ENCODE measurements at regions not wholly inside any gene's neighbourhood (a gene's known extent, or its start where the extent isn't known, plus 50 kb on each side); places are given as distances from the start of the nearest gene placed in this dataset.
A peak's percentile ranks its signal among the peaks of the same experiment; 100 is the strongest.
"Not testable (repeated sequence)": the region's sequence is repeated elsewhere in the genome, so short reads cannot be mapped to it uniquely, and the experiment has no call there.

GRCh38 chr10:111598433-111599059 lies 521.7 kb downstream of the ADRA2A start:
- no peaks in the 10 kb centered on the region for H3K9me3 ChIP-seq
- DNase-seq, result peak; percentile 16
- no peaks in the 10 kb centered on the region for H3K27me3 ChIP-seq
- H3K4me3 ChIP-seq, result no peak overlapping the region
- no peaks in the 10 kb centered on the region for H3K36me3 ChIP-seq

GRCh38 chr10:111599943-111600342 lies 523.1 kb downstream of the ADRA2A start:
- DNase-seq, result no peak
- Histone ChIP-seq H3K36me3 (no peaks in the 10 kb centered on the region), H3K9me3 (no peaks in the 10 kb centered on the region), H3K4me3 (no peak overlapping the region), H3K27me3 (no peaks in the 10 kb centered on the region)

- DNase-seq, result no peak
- Histone ChIP-seq H3K27me3 (no peaks in the 10 kb centered on the region), H3K36me3 (no peaks in the 10 kb centered on the region), H3K4me3 (no peak overlapping the region), H3K9me3 (no peaks in the 10 kb centered on the region)
Measured at GRCh38 chr10:111600772-111601171, 523.9 kb downstream of the ADRA2A start.

- H3K27me3 ChIP-seq, result no peaks in the 10 kb centered on the region
Measured at GRCh38 chr10:111612273-111612672, 535.4 kb downstream of the ADRA2A start.

GRCh38 chr10:111634191-111634590 lies 549.4 kb downstream of the GPAM start:
- Histone ChIP-seq H3K4me3 (no peak overlapping the region), H3K36me3 (no peaks in the 10 kb centered on the region), H3K9me3 (no peaks in the 10 kb centered on the region), H3K27me3 (no peaks in the 10 kb centered on the region)
- no peak for DNase-seq

More at GRCh38 chr10:111612273-111612672, 535.4 kb downstream of the ADRA2A start:
- Histone ChIP-seq H3K9me3 (no peaks in the 10 kb centered on the region), H3K4me3 (no peak overlapping the region), H3K36me3 (no peaks in the 10 kb centered on the region)
- DNase-seq, result no peak

- Histone ChIP-seq H3K27me3 (no peaks in the 10 kb centered on the region), H3K9me3 (peaks cover 18% of the 10 kb centered on the region), H3K4me3 (no peak overlapping the region), H3K36me3 (no peaks in the 10 kb centered on the region)
- DNase-seq, result no peak
Measured at GRCh38 chr10:111646021-111646420, 537.5 kb downstream of the GPAM start.

- no peaks in the 10 kb centered on the region for H3K27me3 ChIP-seq
- no peaks in the 10 kb centered on the region for H3K36me3 ChIP-seq
- DNase-seq, result peak; percentile 59
- no peak overlapping the region for H3K4me3 ChIP-seq
- peaks cover 21% of the 10 kb centered on the region for H3K9me3 ChIP-seq
Measured at GRCh38 chr10:111648046-111648445, 535.5 kb downstream of the GPAM start.

- H3K4me3 ChIP-seq, H3K36me3 ChIP-seq, H3K27me3 ChIP-seq, DNase-seq: not testable (repeated sequence)
- peaks cover 21% of the 10 kb centered on the region for H3K9me3 ChIP-seq
Measured at GRCh38 chr10:111649080-111649479, 534.5 kb downstream of the GPAM start.

GRCh38 chr10:111650088-111650487 lies 533.5 kb downstream of the GPAM start:
- Histone ChIP-seq H3K4me3 (no peak overlapping the region), H3K9me3 (peaks cover 21% of the 10 kb centered on the region), H3K36me3 (no peaks in the 10 kb centered on the region), H3K27me3 (no peaks in the 10 kb centered on the region)
- DNase-seq, result no peak

GRCh38 chr10:111656066-111656465 lies 527.5 kb downstream of the GPAM start:
- H3K36me3 ChIP-seq, result no peaks in the 10 kb centered on the region
- DNase-seq, result no peak
- peaks cover 3% of the 10 kb centered on the region; the same call in 1 of the 2 replicates for H3K9me3 ChIP-seq
- no peaks in the 10 kb centered on the region for H3K27me3 ChIP-seq
- no peak overlapping the region for H3K4me3 ChIP-seq

GRCh38 chr10:111677759-111678158 lies 505.8 kb downstream of the GPAM start:
- no peaks in the 10 kb centered on the region for H3K27me3 ChIP-seq
- no peaks in the 10 kb centered on the region for H3K36me3 ChIP-seq
- H3K9me3 ChIP-seq, result no peaks in the 10 kb centered on the region
- no peak overlapping the region for H3K4me3 ChIP-seq
- no peak for DNase-seq

- no peaks in the 10 kb centered on the region for H3K9me3 ChIP-seq
- H3K27me3 ChIP-seq, result no peaks in the 10 kb centered on the region
- no peak overlapping the region for H3K4me3 ChIP-seq
- DNase-seq, result no peak
- no peaks in the 10 kb centered on the region for H3K36me3 ChIP-seq
Measured at GRCh38 chr10:111686796-111687195, 496.8 kb downstream of the GPAM start.

- Histone ChIP-seq H3K9me3 (no peaks in the 10 kb centered on the region), H3K27me3 (no peaks in the 10 kb centered on the region), H3K36me3 (no peaks in the 10 kb centered on the region), H3K4me3 (no peak overlapping the region)
- DNase-seq, result no peak
Measured at GRCh38 chr10:111698711-111699110, 484.9 kb downstream of the GPAM start.

GRCh38 chr10:111703986-111704385 lies 479.6 kb downstream of the GPAM start:
- no peak for DNase-seq
- no peaks in the 10 kb centered on the region for H3K36me3 ChIP-seq
- H3K27me3 ChIP-seq, result no peaks in the 10 kb centered on the region
- H3K4me3 ChIP-seq, result no peak overlapping the region
- no peaks in the 10 kb centered on the region for H3K9me3 ChIP-seq

- DNase-seq, result no peak
- no peaks in the 10 kb centered on the region for H3K27me3 ChIP-seq
- no peak overlapping the region for H3K4me3 ChIP-seq
- H3K36me3 ChIP-seq, result no peaks in the 10 kb centered on the region
- H3K9me3 ChIP-seq, result no peaks in the 10 kb centered on the region
Measured at GRCh38 chr10:111705021-111705420, 478.5 kb downstream of the GPAM start.

GRCh38 chr10:111706331-111706730 lies 477.2 kb downstream of the GPAM start:
- no peak for DNase-seq
- no peak overlapping the region for H3K4me3 ChIP-seq
- H3K9me3 ChIP-seq, result no peaks in the 10 kb centered on the region
- H3K27me3 ChIP-seq, result no peaks in the 10 kb centered on the region
- no peaks in the 10 kb centered on the region for H3K36me3 ChIP-seq

- Histone ChIP-seq H3K9me3 (no peaks in the 10 kb centered on the region), H3K27me3 (no peaks in the 10 kb centered on the region), H3K4me3 (no peak overlapping the region), H3K36me3 (no peaks in the 10 kb centered on the region)
- DNase-seq, result peak; percentile 55
Measured at GRCh38 chr10:111707076-111707475, 476.5 kb downstream of the GPAM start.

- Histone ChIP-seq H3K36me3 (no peaks in the 10 kb centered on the region), H3K9me3 (no peaks in the 10 kb centered on the region; the same call in 1 of the 2 replicates), H3K27me3 (no peaks in the 10 kb centered on the region), H3K4me3 (no peak overlapping the region)
- DNase-seq, result no peak
Measured at GRCh38 chr10:111709603-111710002, 474.0 kb downstream of the GPAM start.

GRCh38 chr10:111716032-111716431 lies 467.5 kb downstream of the GPAM start:
- Histone ChIP-seq H3K4me3 (no peak overlapping the region), H3K36me3 (no peaks in the 10 kb centered on the region), H3K27me3 (no peaks in the 10 kb centered on the region), H3K9me3 (peaks cover 20% of the 10 kb centered on the region)
- DNase-seq, result no peak
